Activated CD8-positive, alpha-beta memory T cell treated with anti-CD3 and anti-CD28 coated beads, Interleukin-2, amount 10 ng/mL, durations not matched to agents 7 days and 5 days (primary cell): ENCODE measurements at regions not wholly inside any gene's neighbourhood (a gene's known extent, or its start where the extent isn't known, plus 50 kb on each side); places are given as distances from the start of the nearest gene placed in this dataset.

Source experiments
- ATAC-seq: fragments of 150-1000 bp; cut with Tn5 transposase; one replicate; pipeline ENCODE4 v1.10.0; 2021; ENCODE audit warnings: moderate library complexity
- CTCF ChIA-PET: fragments of 350-600 bp; sonication (Branson Sonifier 250); formaldehyde crosslinking; loops from one replicate; lab custom pipeline; 2021; ENCODE audit warnings: antibody characterized with exemption; lab: Charles Lee
- DNase-seq: peaks from one replicate; pipeline ENCODE4 v3.0.0-alpha.2; 2020
- H3K27ac Mint-ChIP-seq: one replicate; pipeline ENCODE4 v1.8.0; 2021; ENCODE audit warnings: mild to moderate bottlenecking, mixed read lengths
- H3K27me3 Mint-ChIP-seq: one replicate; pipeline ENCODE4 v1.8.0; 2021; ENCODE audit warnings: mixed read lengths
- H3K36me3 Mint-ChIP-seq: one replicate; pipeline ENCODE4 v1.8.0; 2021; ENCODE audit warnings: mild to moderate bottlenecking, mixed read lengths
- H3K4me1 Mint-ChIP-seq: one replicate; pipeline ENCODE4 v1.8.0; 2021; ENCODE audit warnings: mixed read lengths
- H3K4me3 Mint-ChIP-seq: one replicate; pipeline ENCODE4 v1.8.0; 2021; ENCODE audit warnings: mild to moderate bottlenecking, moderate library complexity, mixed read lengths
- H3K9me3 Mint-ChIP-seq: one replicate; pipeline ENCODE4 v1.8.0; 2022; ENCODE audit warnings: low read depth, mixed read lengths

DNA sequence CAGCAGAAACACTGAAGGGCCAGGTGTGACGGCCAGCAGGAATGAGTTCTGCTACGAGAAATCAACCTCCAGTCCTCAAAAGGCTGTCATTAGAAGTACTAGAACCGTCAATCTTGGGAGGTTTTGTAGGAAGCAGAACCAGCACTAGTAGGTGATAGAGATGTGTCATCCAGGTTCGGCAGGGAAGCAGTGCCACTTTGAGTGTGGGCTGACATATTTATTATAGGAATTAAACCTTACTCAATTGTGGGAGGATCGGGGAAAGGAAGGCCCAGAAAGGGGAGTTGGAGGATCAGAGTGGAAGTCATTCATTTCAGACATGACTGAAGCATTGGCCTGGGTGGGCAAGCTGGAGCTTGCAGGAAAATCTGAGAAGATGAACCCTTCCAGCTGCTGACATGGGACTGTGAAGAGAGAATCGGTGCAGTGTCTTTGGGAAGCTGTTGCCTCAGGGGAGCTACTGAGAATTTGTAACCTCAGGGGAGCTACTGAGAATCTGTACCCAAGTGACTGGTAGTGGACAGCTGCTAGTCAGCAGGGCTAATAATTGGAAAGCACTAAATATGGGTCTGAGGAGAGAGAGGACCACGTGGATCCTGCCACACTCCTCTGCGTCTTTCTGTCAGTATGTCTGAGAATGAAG, 177.4 kb downstream of the SPRY1 start:
- CTCF ChIA-PET: interaction anchor here (3.4 kb wide), 1 partner anchor 9 kb away, joined by 21 read pairs; no protein-coding TSS in a partner anchor
- H3K4me1 Mint-ChIP-seq: peaks cover 9% of the 10 kb centered on the region
- H3K36me3 Mint-ChIP-seq: peaks cover 3% of the 10 kb centered on the region
- peaks cover 5% of the 10 kb centered on the region for H3K27me3 Mint-ChIP-seq
- H3K9me3 Mint-ChIP-seq: peaks cover 1% of the 10 kb centered on the region
- H3K27ac Mint-ChIP-seq: no peak overlapping the region
- DNase-seq (no peak), ATAC-seq (no peak)
- H3K4me3 Mint-ChIP-seq: no peak overlapping the region

DNA sequence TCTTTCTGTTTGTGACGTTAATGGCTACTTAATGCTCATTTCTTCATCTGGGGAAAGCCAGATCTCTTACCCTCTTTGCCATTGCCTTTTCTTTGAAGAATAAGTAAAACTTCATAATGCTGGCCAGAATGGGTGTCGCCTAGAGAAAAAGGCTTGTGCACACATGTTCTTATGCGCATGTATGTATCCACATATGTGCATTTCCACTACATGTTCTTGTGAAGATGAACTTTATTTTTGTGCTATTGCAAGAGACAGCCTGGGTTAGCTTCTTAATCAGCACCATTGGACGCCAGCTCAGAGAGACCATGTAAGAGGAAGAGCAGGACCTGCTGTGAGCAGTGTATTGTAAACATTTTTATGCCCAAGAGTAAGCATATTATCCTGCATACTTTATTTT, 178.7 kb downstream of the SPRY1 start:
- Mint-ChIP-seq H3K27me3 (peaks cover 5% of the 10 kb centered on the region), H3K9me3 (peaks cover 3% of the 10 kb centered on the region), H3K36me3 (peaks cover 11% of the 10 kb centered on the region), H3K27ac (no peak overlapping the region), H3K4me1 (peaks cover 9% of the 10 kb centered on the region), H3K4me3 (no peak overlapping the region)
- ATAC-seq: no peak
- DNase-seq: no peak
- CTCF ChIA-PET: interaction anchor here (3.4 kb wide), 1 partner anchor 10 kb away, joined by 21 read pairs; no protein-coding TSS in a partner anchor

GRCh38 chr4:123577225-123577906, 180.8 kb downstream of the SPRY1 start:
- CTCF ChIA-PET: interaction anchor here (3.4 kb wide), 1 partner anchor 12 kb away, joined by 21 read pairs; no protein-coding TSS in a partner anchor
- DNase-seq: no peak
- H3K4me1 Mint-ChIP-seq: peaks cover 9% of the 10 kb centered on the region
- H3K9me3 Mint-ChIP-seq: peaks cover 19% of the 10 kb centered on the region
- H3K27ac Mint-ChIP-seq: no peak overlapping the region
- H3K4me3 Mint-ChIP-seq: no peak overlapping the region
- peaks cover 22% of the 10 kb centered on the region for H3K36me3 Mint-ChIP-seq
- ATAC-seq: no peak
- H3K27me3 Mint-ChIP-seq: no peaks in the 10 kb centered on the region

DNA sequence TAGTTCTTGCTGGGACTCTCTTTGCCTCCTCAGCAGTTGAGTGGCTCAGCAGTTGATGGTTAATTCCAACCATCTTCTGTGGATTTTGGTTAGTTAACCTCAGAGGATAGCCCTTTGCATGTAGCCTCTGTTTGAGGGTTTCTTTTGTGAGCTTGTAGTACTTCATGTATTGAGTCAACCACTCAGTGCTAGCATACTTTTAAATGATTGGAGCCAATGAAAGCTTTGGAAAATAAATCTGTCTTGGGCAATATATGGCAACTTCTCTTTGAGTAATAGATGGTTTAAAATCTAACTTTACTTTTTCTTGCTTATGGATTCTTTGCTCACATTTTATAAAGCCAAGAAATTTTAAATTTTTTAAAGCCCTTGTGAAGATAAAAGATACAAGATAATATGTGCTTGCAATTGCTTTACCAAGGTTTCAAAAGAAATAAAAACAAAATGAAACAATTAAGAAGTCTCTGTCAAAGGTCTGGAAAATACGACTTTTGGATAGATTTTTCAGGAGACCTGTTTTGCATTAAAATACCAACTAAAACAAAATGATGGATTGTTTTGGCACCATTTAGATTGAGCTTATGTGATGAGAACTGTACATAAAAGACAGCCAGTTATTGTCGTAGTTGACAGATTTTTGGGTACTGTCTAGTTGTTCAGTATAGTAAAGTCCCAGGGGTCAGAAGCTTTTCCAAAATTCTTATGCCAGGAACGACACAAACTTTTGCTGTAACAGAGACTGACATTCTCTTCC, 181.9 kb downstream of the SPRY1 start:
- no peak for ATAC-seq
- CTCF ChIA-PET: interaction anchor here (1.0 kb wide), 1 partner anchor 14 kb away, joined by 3 read pairs; no protein-coding TSS in a partner anchor
- H3K4me3 Mint-ChIP-seq: no peak overlapping the region
- H3K36me3 Mint-ChIP-seq: peaks cover 22% of the 10 kb centered on the region
- no peaks in the 10 kb centered on the region for H3K27me3 Mint-ChIP-seq
- H3K27ac Mint-ChIP-seq: no peak overlapping the region
- peaks cover 9% of the 10 kb centered on the region for H3K4me1 Mint-ChIP-seq
- H3K9me3 Mint-ChIP-seq: peaks cover 19% of the 10 kb centered on the region
- no peak for DNase-seq

DNA sequence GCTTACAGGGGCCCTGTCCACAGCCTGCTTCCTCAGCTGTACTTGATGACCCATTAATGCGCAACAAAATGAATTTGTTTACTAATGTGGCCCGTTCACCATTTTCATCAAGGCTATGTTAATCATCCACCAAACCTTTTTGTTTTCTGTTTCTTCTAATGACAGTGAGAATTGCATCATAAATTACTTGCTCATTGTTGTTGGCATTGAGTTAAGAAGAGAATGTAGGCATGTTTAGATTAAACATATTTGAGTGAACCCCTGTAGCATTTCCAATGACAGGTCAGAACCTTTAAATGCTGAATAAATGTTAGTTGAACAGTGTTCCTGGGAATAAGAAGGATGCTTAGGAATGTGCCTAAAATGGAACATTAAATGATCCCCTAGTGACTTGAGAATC, 183.4 kb downstream of the SPRY1 start:
- no peak overlapping the region for H3K27ac Mint-ChIP-seq
- DNase-seq (no peak), ATAC-seq (no peak)
- no peaks in the 10 kb centered on the region for H3K27me3 Mint-ChIP-seq
- peaks cover 4% of the 10 kb centered on the region for H3K4me1 Mint-ChIP-seq
- H3K36me3 Mint-ChIP-seq: peaks cover 22% of the 10 kb centered on the region
- H3K9me3 Mint-ChIP-seq: peaks cover 19% of the 10 kb centered on the region
- H3K4me3 Mint-ChIP-seq: no peak overlapping the region
- CTCF ChIA-PET: no interaction called here

- peaks cover 19% of the 10 kb centered on the region for H3K9me3 Mint-ChIP-seq
- peaks cover 1% of the 10 kb centered on the region for H3K4me1 Mint-ChIP-seq
- H3K36me3 Mint-ChIP-seq: peaks cover 22% of the 10 kb centered on the region
- no peak for ATAC-seq
- CTCF ChIA-PET: interaction anchor here (0.8 to 2.6 kb wide), 2 partner anchors 17 to 478 kb away, joined by 3 to 20 read pairs; no protein-coding TSS in a partner anchor
- no peak for DNase-seq
- H3K4me3 Mint-ChIP-seq: no peak overlapping the region
- no peak overlapping the region for H3K27ac Mint-ChIP-seq
- H3K27me3 Mint-ChIP-seq: no peaks in the 10 kb centered on the region
Observed at GRCh38 chr4:123580981-123581664, 184.5 kb downstream of the SPRY1 start.

DNA sequence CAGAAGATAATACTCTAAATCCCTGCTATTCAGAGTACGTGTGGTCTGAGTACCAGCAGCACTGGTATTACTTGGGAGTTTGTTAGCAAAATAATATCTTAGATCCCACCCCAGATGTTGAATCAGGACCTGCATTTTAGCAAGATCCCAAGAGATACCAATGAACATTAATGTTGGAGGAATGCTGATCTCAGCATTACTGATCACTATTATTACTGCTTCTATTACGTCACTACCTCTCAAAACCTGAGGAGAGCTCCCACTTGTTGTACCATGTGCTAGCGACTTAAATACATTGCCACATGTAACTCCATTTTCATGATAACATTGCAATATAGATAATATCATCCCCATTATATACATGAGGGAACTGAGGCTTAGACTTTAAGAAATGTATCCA, 185.2 kb downstream of the SPRY1 start:
- no peak overlapping the region for H3K27ac Mint-ChIP-seq
- H3K4me1 Mint-ChIP-seq: peaks cover 1% of the 10 kb centered on the region
- peaks cover 22% of the 10 kb centered on the region for H3K36me3 Mint-ChIP-seq
- CTCF ChIA-PET: interaction anchor here (0.8 to 2.6 kb wide), 2 partner anchors 18 to 479 kb away, joined by 3 to 20 read pairs; no protein-coding TSS in a partner anchor
- H3K9me3 Mint-ChIP-seq: peaks cover 19% of the 10 kb centered on the region
- no peak for DNase-seq
- H3K4me3 Mint-ChIP-seq: no peak overlapping the region
- no peak for ATAC-seq
- no peaks in the 10 kb centered on the region for H3K27me3 Mint-ChIP-seq

- no peaks in the 10 kb centered on the region for H3K27me3 Mint-ChIP-seq
- peaks cover 19% of the 10 kb centered on the region for H3K9me3 Mint-ChIP-seq
- H3K27ac Mint-ChIP-seq: no peak overlapping the region
- no peak for ATAC-seq
- peaks cover 22% of the 10 kb centered on the region for H3K36me3 Mint-ChIP-seq
- CTCF ChIA-PET: interaction anchor here (1.8 to 2.6 kb wide), 2 partner anchors 19 to 81 kb away, joined by 3 to 20 read pairs; no protein-coding TSS in a partner anchor
- DNase-seq: no peak
- H3K4me3 Mint-ChIP-seq: no peak overlapping the region
- peaks cover 1% of the 10 kb centered on the region for H3K4me1 Mint-ChIP-seq
Observed at GRCh38 chr4:123583043-123583442, 186.4 kb downstream of the SPRY1 start.

- H3K36me3 Mint-ChIP-seq: peaks cover 17% of the 10 kb centered on the region
- DNase-seq (no peak), ATAC-seq (no peak)
- H3K4me1 Mint-ChIP-seq: peaks cover 21% of the 10 kb centered on the region
- no peaks in the 10 kb centered on the region for H3K27me3 Mint-ChIP-seq
- H3K27ac Mint-ChIP-seq: no peak overlapping the region
- CTCF ChIA-PET: no interaction called here
- H3K4me3 Mint-ChIP-seq: no peak overlapping the region
- H3K9me3 Mint-ChIP-seq: peaks cover 15% of the 10 kb centered on the region
Observed at GRCh38 chr4:123585111-123585510, 188.5 kb downstream of the SPRY1 start.

DNA sequence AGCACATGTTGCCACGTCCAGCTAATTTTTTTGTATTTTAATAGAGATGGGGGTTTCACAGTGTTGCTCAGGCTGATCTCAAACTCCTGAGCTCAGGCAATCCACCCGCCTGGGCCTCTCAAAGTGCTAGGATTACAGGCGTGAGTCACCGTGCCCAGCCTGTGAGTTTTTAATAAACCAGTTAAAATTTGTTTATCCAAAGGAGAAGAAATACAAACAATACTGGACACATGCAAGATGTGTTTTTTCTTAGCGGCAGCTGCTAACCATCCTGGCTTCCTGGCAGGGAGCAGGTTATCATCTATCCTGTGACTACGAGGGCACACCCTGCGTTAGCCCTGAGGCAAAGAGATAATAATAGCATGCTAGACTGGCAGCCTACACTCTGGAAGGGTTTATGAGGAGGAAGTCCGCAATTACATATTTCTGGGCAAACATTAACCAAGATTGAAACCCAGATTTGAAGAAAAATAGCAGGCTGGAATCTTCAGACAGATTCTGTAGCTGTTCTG, 191.4 kb downstream of the SPRY1 start:
- CTCF ChIA-PET: interaction anchor here (0.6 to 1.4 kb wide), 2 partner anchors 23 to 73 kb away, joined by 3 to 5 read pairs; no protein-coding TSS in a partner anchor
- H3K36me3 Mint-ChIP-seq: peaks cover 3% of the 10 kb centered on the region
- DNase-seq (no peak), ATAC-seq (no peak)
- H3K4me1 Mint-ChIP-seq: peaks cover 21% of the 10 kb centered on the region
- H3K27ac Mint-ChIP-seq: no peak overlapping the region
- no peaks in the 10 kb centered on the region for H3K9me3 Mint-ChIP-seq
- H3K27me3 Mint-ChIP-seq: no peaks in the 10 kb centered on the region
- no peak overlapping the region for H3K4me3 Mint-ChIP-seq

GRCh38 chr4:123588631-123589241, 192.1 kb downstream of the SPRY1 start:
- Mint-ChIP-seq H3K27me3 (no peaks in the 10 kb centered on the region), H3K4me1 (peaks cover 27% of the 10 kb centered on the region), H3K27ac (no peak overlapping the region), H3K9me3 (no peaks in the 10 kb centered on the region), H3K36me3 (peaks cover 6% of the 10 kb centered on the region), H3K4me3 (no peak overlapping the region)
- no peak for DNase-seq
- CTCF ChIA-PET: interaction anchor here (0.6 to 1.6 kb wide), 4 partner anchors 24 to 189 kb away, joined by 3 to 5 read pairs (median 4); no protein-coding TSS in a partner anchor
- peak; percentile 55 for ATAC-seq

DNA sequence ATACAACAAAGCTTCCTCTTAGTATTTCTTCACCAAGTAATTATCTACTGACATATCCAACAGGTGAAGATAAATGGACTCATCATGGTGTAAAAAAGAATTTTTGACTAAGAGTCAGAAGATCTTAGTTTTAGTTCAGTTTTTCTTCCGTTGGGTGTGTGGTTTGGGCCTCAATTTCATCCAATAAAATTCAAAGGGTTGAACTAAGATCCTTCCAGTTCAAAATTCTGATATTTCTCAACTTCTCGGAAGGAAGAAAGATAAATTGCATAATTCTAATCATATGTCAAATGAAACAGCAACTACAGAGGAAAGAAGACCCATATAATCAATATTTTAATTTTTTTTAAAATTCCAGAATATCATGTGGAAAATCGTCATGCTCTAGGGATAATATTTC, 192.7 kb downstream of the SPRY1 start:
- CTCF ChIA-PET: interaction anchor here (1.5 to 1.6 kb wide), 2 partner anchors 72 to 190 kb away, joined by 3 to 4 read pairs; no protein-coding TSS in a partner anchor
- H3K4me3 Mint-ChIP-seq: no peak overlapping the region
- H3K4me1 Mint-ChIP-seq: peaks cover 32% of the 10 kb centered on the region
- H3K27me3 Mint-ChIP-seq: no peaks in the 10 kb centered on the region
- H3K9me3 Mint-ChIP-seq: no peaks in the 10 kb centered on the region
- DNase-seq: no peak
- H3K36me3 Mint-ChIP-seq: peaks cover 6% of the 10 kb centered on the region
- no peak overlapping the region for H3K27ac Mint-ChIP-seq
- no peak for ATAC-seq
